ENCODE measurements at regions not wholly inside any gene's neighbourhood (a gene's known extent, or its start where the extent isn't known, plus 50 kb on each side); places are given as distances from the start of the nearest gene placed in this dataset.

GRCh38 chr1:244211559-244211944, 160.5 kb downstream of the ZBTB18 start:
- no peak for TF ChIP-seq POLR2AphosphoS5 (IDR thresholded peaks at IDR 0.05)
- no peak for TF ChIP-seq POLR2A (IDR thresholded peaks at IDR 0.05)
- TF ChIP-seq CTCF (IDR thresholded peaks at IDR 0.05): no peak
- no peak for TF ChIP-seq EP300 (IDR thresholded peaks at IDR 0.05)

Data from upper lobe of left lung (tissue), 4 donors.